Central memory CD8-positive, alpha-beta T cell (primary cell): ENCODE measurements at regions not wholly inside any gene's neighbourhood (a gene's known extent, or its start where the extent isn't known, plus 50 kb on each side); places are given as distances from the start of the nearest gene placed in this dataset.
"Not testable (repeated sequence)": the region's sequence is repeated elsewhere in the genome, so short reads cannot be mapped to it uniquely, and the experiment has no call there.

Experiments used
- ATAC-seq: fragments of 150-1000 bp; cut with Tn5 transposase; replicated peaks from 2 replicates; pipeline ENCODE4 v1.10.0; 2022; ENCODE audit warnings: mild to moderate bottlenecking, moderate FRiP score, moderate number of reproducible peaks; ENCODE audit not compliant: poor library complexity, severe bottlenecking; ENCODE audit errors: extremely low read depth
- DNase-seq, 2 donors: peaks; one replicate each; pipeline ENCODE4 v3.0.0; 2021; ENCODE audit warnings: low spot score in 2 of 2
- H3K27ac Mint-ChIP-seq: one replicate; pipeline ENCODE4 v1.8.0; 2022; ENCODE audit warnings: low read depth, mild to moderate bottlenecking, moderate library complexity, mixed read lengths
- H3K27me3 Mint-ChIP-seq: one replicate; pipeline ENCODE4 v1.8.0; 2022; ENCODE audit warnings: mixed read lengths
- H3K36me3 Mint-ChIP-seq: one replicate; pipeline ENCODE4 v1.8.0; 2022; ENCODE audit warnings: mild to moderate bottlenecking, moderate library complexity, mixed read lengths; ENCODE audit not compliant: insufficient read depth
- H3K4me1 Mint-ChIP-seq: one replicate; pipeline ENCODE4 v1.8.0; 2022; ENCODE audit warnings: mixed read lengths
- H3K4me3 Mint-ChIP-seq: one replicate; pipeline ENCODE4 v1.8.0; 2022; ENCODE audit warnings: mild to moderate bottlenecking, moderate library complexity, mixed read lengths
- H3K9me3 Mint-ChIP-seq: one replicate; pipeline ENCODE4 v1.8.0; 2022; ENCODE audit warnings: mixed read lengths

- DNase-seq, H3K4me3 Mint-ChIP-seq, H3K4me1 Mint-ChIP-seq, H3K27me3 Mint-ChIP-seq, ATAC-seq, H3K27ac Mint-ChIP-seq, H3K36me3 Mint-ChIP-seq, H3K9me3 Mint-ChIP-seq: not testable (repeated sequence)
Observed at GRCh38 chr21:6091335-6092027, 4429.9 kb upstream of the TPTE start.

- H3K36me3 Mint-ChIP-seq, ATAC-seq, H3K27me3 Mint-ChIP-seq, H3K4me1 Mint-ChIP-seq, H3K4me3 Mint-ChIP-seq, H3K27ac Mint-ChIP-seq, H3K9me3 Mint-ChIP-seq, DNase-seq: not testable (repeated sequence)
Observed at GRCh38 chr21:6092401-6092800, 4429.0 kb upstream of the TPTE start.

DNA sequence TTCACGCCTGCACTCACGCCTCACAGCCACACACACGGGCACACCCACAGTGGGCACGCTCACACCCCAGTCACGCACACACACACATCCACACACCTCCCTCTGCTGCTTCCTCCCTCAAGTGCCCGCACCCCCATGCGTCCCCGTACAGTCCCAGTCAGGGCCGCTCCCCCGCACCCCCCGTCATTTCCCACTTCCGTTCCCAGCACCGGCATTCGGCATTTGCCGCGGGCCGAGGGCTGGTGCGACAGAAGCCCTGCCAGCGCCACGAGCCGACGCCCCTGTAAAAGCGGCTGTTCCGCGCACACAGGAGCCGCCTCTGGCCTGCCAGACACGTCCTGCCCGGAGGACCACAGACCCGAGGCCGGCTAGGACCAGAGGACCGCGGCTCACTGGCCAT lies 4428.0 kb upstream of the TPTE start:
- DNase-seq (peak in 1 of 2 donors; percentile 9), ATAC-seq (peak; percentile 69)
- not testable (repeated sequence) for H3K9me3 Mint-ChIP-seq, H3K27ac Mint-ChIP-seq, H3K27me3 Mint-ChIP-seq, H3K4me1 Mint-ChIP-seq, H3K36me3 Mint-ChIP-seq, H3K4me3 Mint-ChIP-seq

- H3K27me3 Mint-ChIP-seq, H3K36me3 Mint-ChIP-seq, H3K27ac Mint-ChIP-seq, H3K4me1 Mint-ChIP-seq, ATAC-seq, DNase-seq, H3K4me3 Mint-ChIP-seq, H3K9me3 Mint-ChIP-seq: not testable (repeated sequence)
Observed at GRCh38 chr21:6093870-6094269, 4427.5 kb upstream of the TPTE start.

DNA sequence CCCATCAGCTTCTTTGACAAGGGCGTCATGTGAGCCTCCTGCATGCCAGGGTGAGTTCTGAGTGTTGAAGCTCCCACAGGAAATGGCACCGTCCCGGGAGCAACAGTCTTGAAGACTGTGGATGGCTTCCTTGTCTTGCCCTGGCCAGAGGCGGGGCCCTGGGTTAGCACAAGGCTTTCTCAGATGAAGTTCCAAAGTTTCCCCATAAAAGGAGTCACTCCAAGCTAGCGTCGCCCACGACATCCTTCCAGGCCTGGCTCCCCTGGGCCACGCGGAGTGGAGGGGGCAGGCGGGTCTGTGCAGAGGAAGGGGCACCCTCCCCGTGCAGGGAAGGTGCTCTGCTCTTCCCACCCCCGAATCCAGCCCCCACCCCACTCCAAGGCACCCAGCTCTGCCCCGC lies 4426.1 kb upstream of the TPTE start:
- not testable (repeated sequence) for ATAC-seq, H3K27me3 Mint-ChIP-seq, H3K4me3 Mint-ChIP-seq, H3K27ac Mint-ChIP-seq, H3K9me3 Mint-ChIP-seq, H3K36me3 Mint-ChIP-seq, DNase-seq, H3K4me1 Mint-ChIP-seq

- not testable (repeated sequence) for H3K4me1 Mint-ChIP-seq, H3K27me3 Mint-ChIP-seq, H3K36me3 Mint-ChIP-seq, DNase-seq, ATAC-seq, H3K4me3 Mint-ChIP-seq, H3K9me3 Mint-ChIP-seq, H3K27ac Mint-ChIP-seq
Observed at GRCh38 chr21:6096560-6097424, 4424.6 kb upstream of the TPTE start.

DNA sequence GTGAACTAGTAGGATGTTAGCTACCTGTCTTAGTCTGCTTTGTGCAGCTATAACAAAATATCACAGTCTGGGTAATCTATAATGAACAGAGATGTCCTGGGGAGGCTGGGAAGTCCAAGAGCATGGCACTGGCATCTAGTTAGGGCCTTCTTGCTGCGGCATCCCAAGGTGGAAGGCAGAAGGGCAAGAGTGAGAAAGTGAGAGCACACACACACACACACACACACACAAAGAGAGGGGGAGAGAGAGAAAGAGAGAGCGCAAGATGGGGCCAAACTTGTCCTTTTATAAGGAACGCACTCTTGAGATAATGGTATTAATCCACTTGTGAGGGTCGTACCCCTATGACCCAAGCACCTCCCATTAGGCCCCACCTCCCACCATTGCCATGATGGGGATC lies 4423.6 kb upstream of the TPTE start:
- not testable (repeated sequence) for H3K4me3 Mint-ChIP-seq

DNA sequence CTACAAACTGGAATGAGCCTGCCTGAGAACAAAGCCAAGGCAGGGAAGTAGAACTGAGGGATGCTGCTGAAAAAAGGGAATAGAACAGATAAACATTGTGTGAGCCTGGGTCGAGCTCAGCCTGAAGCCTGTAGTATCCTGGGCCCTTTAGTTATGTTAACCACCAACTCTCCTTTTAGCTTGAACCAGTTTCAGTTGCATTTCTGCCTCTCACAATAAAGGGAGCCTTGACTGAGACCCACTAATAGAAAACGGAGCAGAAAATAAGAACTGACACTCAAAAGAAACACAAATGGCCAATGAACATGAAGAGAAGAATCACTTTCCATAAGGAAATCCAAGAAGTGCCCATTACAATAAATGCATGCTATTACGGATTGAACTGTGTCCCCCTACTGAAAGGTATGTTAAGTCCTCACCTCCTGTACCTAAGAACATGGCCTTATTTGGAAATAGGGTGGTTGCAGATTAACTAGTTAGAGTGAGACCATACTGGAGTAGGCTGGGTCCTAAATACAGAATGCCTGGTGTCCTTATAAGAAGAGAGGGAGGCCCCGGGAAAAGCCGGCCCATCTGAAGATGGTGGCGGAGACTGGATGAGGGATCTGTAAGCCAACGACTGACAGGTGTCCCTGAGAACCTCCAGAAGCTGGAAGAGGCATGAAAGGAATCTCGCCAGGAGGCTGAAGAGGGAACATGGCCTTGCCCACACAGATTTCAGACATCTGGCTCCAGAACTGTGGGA lies 4423.0 kb upstream of the TPTE start:
- not testable (repeated sequence) for H3K9me3 Mint-ChIP-seq, H3K27me3 Mint-ChIP-seq, ATAC-seq, H3K4me3 Mint-ChIP-seq, H3K4me1 Mint-ChIP-seq, H3K36me3 Mint-ChIP-seq, DNase-seq, H3K27ac Mint-ChIP-seq

More for the DNA sequence above, 4423.6 kb upstream of the TPTE start:
- not testable (repeated sequence) for H3K36me3 Mint-ChIP-seq, H3K9me3 Mint-ChIP-seq, H3K4me1 Mint-ChIP-seq, ATAC-seq, H3K27ac Mint-ChIP-seq, DNase-seq, H3K27me3 Mint-ChIP-seq

GRCh38 chr21:6101588-6101987 lies 4419.8 kb upstream of the TPTE start:
- not testable (repeated sequence) for H3K27ac Mint-ChIP-seq, H3K4me1 Mint-ChIP-seq, ATAC-seq, H3K4me3 Mint-ChIP-seq, H3K27me3 Mint-ChIP-seq, H3K9me3 Mint-ChIP-seq, DNase-seq, H3K36me3 Mint-ChIP-seq

DNA sequence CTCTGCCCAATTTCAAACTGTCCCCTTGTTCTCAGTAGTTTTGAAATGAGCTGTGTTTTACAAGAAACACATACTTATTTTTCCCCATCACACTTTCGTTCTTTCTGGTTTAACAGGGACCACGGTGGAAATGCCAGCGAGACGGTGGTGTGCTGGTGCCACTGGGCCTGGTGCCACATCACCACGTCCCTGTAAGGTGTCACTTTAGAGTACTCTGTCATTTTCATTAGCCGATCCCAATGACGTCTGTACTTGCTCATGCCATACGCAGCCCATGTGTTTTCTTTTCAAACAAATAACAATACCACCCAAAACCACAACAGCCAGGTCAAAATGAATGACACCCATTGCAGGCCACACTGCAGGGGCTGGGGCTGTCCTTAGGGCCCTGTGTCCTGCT lies 4416.8 kb upstream of the TPTE start:
- H3K4me3 Mint-ChIP-seq, H3K9me3 Mint-ChIP-seq, H3K4me1 Mint-ChIP-seq, H3K36me3 Mint-ChIP-seq, H3K27ac Mint-ChIP-seq, DNase-seq, H3K27me3 Mint-ChIP-seq: not testable (repeated sequence)
- peak; percentile 65 for ATAC-seq

- H3K36me3 Mint-ChIP-seq, H3K9me3 Mint-ChIP-seq, ATAC-seq, H3K27ac Mint-ChIP-seq, DNase-seq, H3K4me3 Mint-ChIP-seq, H3K27me3 Mint-ChIP-seq, H3K4me1 Mint-ChIP-seq: not testable (repeated sequence)
Observed at GRCh38 chr21:6106686-6107567, 4414.5 kb upstream of the TPTE start.

- H3K36me3 Mint-ChIP-seq, DNase-seq, H3K4me1 Mint-ChIP-seq, H3K9me3 Mint-ChIP-seq, ATAC-seq, H3K4me3 Mint-ChIP-seq, H3K27ac Mint-ChIP-seq, H3K27me3 Mint-ChIP-seq: not testable (repeated sequence)
Observed at GRCh38 chr21:6108894-6109293, 4412.5 kb upstream of the TPTE start.
